ENCODE measurements at regions not wholly inside any gene's neighbourhood (a gene's known extent, or its start where the extent isn't known, plus 50 kb on each side); places are given as distances from the start of the nearest gene placed in this dataset.
"Not testable (repeated sequence)": the region's sequence is repeated elsewhere in the genome, so short reads cannot be mapped to it uniquely, and the experiment has no call there.

DNA sequence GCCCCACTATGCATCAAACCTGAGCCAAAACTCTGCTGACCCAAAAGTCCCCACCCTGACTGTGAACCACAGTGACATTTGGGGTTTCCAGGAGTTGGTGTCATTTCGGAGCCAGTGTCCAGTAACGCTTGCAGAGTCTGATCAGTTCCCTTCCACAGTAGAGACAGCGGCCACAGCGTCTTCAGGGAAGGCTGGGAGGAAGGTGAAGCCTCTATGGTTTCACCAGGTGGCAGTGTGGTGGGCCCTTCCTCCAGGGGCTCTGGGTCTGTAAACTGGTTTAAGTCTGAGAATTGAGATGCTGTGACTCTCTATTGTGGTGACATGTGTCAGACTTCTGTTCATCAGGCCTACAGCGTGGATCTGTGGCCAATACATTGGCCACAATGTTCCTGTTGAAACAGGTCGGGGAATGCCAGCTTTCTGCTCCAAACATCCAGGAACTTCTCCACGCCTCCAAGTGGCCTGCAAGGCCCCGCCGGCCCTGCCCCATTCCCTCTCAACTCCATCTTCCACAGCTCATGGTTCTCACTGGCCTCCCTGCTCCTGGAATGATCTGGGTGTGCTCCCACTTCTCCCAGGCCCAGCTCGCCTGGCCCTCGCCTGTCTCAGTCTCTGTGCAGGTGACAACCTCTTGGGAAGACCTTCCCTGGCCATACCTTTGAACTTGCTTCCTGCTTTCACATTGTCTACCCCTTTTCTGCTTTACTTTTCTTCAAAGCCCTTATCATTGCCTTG, 124.5 kb upstream of the FAM20C start:
- DNase-seq (ENCODE audit: low spot score) (no peak), FAIRE-seq (no peak)

DNA sequence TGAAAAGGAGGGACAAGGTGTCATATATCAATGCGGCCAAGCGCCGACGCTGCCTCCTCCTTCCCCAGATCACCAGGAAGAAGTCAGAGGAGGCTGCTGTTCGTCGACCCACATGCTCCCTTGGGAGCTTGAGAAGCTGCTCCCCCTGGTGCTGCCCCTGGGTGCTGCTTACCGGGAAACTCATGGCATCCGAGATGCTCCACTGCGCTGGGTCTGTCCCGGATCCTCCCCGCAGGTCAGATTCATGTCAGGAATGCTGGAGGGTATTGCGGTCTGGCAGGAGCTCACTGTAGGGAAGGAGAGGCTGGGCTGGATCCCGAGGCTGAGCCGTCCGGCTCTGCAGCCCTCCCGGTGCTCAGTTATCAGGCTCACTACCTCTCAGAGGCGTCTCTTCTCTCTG, 123.7 kb upstream of the FAM20C start:
- FAIRE-seq: peak; percentile 23

DNA sequence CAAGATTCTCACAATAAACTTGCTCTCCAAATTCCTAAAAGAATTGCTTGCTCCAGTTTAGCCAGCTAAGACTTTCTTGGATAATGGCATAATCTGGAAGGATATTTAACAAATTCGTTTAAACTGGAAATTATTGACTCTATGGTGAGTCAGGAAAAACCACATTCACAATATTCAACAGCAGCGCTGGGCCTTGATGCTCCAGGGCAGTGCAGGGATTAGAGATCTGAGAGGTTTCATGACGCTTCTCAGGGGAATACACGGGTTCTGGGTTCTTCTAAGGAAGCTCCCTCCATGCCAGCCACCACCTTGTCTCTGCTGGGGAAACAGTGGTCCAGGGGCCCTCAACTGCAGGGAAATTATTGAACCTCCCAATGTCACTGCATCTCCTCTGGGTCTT, 123.3 kb upstream of the FAM20C start:
- not testable (repeated sequence) for DNase-seq (ENCODE audit: low spot score); FAIRE-seq

More for the DNA sequence above, 123.7 kb upstream of the FAM20C start:
- peak; percentile 61 for DNase-seq (ENCODE audit: low spot score)

DNA sequence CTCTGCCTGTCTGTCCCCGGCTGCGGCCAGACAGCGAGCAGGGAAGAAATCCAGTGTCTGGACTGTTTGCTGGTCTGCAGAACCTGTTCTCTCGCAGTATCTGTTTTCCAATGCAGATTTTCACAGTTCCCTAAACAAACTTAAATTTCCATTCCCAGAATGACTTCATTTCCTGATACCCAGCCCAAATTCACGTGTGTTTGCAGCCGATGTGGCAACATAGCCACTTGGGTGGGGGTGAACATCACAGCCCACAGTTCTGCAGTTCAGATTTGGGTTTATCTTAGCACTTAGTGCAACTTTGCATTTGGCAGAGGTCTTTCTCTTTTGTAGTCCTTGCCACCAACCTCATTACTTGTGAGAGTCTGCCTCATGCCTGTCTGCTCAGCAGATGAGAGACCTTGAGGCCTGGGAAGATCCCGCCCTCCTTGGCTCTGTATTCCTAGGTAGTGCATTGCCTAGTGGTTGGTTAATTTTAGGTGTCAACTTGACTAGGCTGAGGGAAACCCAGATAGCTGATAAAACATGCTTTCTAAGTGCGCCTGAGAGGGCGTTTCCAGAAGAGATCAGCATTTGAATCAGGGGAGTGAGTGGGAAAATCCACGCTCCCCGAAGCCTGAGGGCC, 122.8 kb upstream of the FAM20C start:
- peak; percentile 40 for FAIRE-seq
- DNase-seq (ENCODE audit: low spot score): not testable (repeated sequence)

GRCh38 chr7:70207-70606, 122.2 kb upstream of the FAM20C start:
- not testable (repeated sequence) for DNase-seq (ENCODE audit: low spot score); FAIRE-seq

DNA sequence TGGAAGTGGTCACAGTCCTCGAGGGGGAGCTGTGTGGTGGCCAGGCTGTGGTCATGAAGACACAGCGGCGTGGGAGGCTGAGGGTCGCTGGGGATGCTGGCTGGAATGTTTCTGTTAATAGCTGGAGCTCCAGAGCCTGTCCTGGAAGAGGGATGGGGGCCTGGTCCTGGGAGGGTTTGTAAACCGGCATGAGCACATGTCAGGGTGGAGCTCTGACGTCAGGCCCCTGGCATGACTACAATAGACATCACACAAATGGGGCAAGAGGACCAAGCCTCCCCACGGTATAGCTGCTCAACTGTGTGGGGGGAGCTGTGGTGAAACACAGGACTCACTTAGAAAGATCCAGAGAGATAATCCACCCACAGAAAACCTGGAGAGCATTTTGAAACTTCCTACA, 121.4 kb upstream of the FAM20C start:
- DNase-seq (ENCODE audit: low spot score): not testable (repeated sequence)

GRCh38 chr7:72266-73057, 119.9 kb upstream of the FAM20C start:
- not testable (repeated sequence) for DNase-seq (ENCODE audit: low spot score); FAIRE-seq

More for the DNA sequence above, 121.4 kb upstream of the FAM20C start:
- FAIRE-seq: not testable (repeated sequence)

- FAIRE-seq; DNase-seq (ENCODE audit: low spot score): not testable (repeated sequence)
These were observed 119.4 kb upstream of the FAM20C start for GRCh38 chr7:73058-73331.

DNA sequence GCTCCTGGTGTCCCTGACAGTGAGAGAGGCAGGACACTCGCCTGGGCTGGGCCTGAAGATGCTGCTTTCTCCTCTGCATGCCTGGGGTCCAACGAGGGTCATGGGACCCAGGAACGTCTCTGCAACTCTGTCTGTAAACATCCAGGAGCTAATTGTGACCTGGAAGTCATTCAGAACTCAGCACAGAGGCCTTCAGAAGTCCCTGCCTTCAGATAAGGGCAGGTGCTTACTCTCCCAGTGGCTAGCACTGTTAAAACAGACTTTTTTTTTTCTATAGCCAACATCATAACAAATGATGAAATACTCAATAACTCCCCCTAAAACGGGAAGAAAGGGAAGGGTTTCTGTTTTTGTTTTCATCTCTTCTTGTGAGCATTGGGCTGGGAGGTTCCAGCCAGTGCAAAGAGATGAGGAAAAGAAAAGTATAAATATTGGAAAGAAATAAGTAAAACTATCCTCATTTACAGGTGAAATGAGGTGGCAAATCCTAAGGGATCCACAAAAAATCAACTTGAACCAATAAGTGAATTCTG, 118.3 kb upstream of the FAM20C start:
- not testable (repeated sequence) for DNase-seq (ENCODE audit: low spot score); FAIRE-seq

- DNase-seq (ENCODE audit: low spot score); FAIRE-seq: not testable (repeated sequence)
These were observed 116.9 kb upstream of the FAM20C start for GRCh38 chr7:75511-75910.

GRCh38 chr7:76202-76601, 116.2 kb upstream of the FAM20C start:
- not testable (repeated sequence) for FAIRE-seq; DNase-seq (ENCODE audit: low spot score)

GRCh38 chr7:76829-77395, 115.5 kb upstream of the FAM20C start:
- not testable (repeated sequence) for FAIRE-seq; DNase-seq (ENCODE audit: low spot score)

DNA sequence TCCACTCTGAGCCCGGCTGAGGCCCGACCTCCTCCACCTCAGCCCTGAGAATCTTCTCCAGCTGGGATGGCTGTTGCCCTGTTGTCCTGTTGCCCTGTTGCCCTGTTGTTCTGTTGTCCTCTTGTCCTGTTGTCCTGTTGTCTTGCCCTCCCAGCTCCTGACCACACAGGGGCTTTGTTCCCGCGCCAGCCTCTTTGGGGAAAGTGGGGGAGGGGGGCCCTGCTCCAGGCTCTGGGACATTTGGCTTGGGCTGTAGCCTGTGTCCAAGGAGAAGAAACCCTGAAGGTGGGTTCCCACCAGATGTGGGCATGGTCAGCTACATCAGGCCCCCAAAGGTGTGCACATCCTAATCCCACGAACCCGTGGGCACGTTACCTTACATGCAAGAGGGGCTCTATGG, 113.5 kb upstream of the FAM20C start:
- not testable (repeated sequence) for FAIRE-seq; DNase-seq (ENCODE audit: low spot score)

GRCh38 chr7:79400-80055, 112.8 kb upstream of the FAM20C start:
- not testable (repeated sequence) for FAIRE-seq; DNase-seq (ENCODE audit: low spot score)

DNA sequence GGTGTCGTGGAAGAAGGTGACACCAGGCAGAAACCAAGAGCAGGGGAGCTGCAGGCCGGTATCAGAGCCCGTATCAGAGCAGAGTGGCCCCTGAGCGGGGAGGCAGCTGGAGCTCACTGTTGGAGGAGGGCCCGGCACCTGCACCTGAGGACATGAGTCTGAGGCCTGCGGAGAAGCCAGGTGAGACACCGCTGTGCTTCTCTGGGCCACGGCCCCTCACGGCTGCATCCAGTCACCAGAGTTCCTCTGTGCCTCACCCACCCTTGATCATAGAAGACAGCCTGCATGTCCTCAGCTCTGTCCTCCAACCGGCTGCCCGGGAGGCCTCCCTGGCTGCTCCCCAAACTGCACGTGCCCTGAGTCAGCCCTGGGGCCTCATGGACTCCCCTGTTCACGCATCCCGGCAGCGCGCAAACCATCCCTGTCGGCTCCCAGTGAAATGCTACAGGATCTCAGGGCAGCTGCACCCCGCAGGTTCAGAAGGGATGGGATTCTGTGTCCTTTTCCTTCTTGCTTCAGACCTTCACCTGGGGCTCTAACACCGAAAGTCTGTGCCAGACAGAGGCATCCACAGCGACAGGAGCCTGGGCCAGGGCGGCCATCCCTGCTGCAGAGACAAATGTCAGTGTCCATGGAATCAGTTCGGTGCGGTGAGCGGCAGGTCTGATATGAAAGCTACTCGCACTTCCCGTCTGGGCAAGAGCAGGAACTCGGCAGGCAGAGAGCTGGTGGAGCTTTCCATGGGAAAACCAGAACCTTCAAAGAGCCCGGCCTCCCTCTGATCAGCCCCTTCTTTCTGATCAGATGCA, 111.9 kb upstream of the FAM20C start:
- FAIRE-seq: no peak
- no peak for DNase-seq (ENCODE audit: low spot score)

- DNase-seq (ENCODE audit: low spot score): no peak
- FAIRE-seq: peak; percentile 30
These were observed 111.1 kb upstream of the FAM20C start for GRCh38 chr7:81068-81925.

DNA sequence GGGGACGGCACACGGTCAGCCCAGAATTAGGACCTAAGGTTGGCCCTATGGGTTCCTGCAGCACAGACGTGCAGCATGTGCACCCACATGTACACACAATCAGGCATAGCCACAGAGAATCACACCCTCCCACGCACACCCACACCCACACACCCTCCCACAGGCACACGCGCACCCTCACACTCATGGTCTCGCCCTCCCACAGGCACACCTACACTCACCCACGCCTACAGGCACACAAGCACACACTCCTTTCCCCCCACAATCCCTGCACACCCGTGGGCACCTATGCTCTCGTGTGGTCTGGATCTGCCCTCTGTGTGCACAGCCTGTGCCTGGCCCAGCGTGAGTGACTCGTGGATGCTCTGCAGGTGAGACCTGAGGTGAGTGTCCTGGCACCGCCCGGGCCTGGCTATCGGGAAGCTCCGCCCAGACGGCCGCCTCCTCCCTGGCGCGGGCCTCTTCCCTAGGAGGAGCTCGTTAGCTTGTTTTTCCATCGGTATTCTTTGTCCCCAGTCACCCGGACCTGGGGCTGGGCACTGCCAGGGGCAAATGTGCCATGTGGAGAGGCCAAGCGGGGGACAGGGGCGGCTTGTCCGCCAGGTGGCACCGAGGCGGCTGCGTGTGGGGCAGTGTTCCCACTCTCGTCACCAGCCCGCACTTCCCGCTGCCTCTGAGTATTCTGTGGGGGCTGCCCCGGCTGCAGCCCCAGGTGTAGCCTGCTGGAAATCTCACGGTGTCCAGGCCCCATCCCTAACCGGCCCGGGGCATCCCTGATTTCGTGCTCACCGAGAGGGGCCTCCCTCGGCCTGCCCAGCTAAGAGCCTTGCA, 110.2 kb upstream of the FAM20C start:
- FAIRE-seq (peak; percentile 72), DNase-seq (ENCODE audit: low spot score) (no peak)

DNA sequence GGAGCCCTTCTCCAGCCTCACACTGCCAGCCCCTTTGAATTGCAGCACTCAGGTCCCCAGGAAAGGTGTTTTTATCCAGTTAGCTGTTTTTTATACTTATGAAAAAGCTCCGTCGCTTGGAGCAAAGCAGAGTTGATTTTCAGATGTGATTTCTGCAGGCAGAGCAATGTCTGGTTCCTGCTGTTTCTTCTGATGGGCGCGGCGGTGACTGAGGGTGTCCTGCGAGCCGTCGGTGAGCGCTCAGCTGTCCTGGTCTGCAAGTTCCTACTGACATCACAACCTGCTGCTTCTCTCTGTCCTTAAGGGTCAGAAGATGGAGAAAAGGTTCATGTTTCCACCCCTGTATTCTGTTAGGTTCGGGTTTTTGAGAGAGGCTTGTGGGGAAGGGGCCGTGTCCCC, 109.6 kb upstream of the FAM20C start:
- FAIRE-seq (no peak), DNase-seq (ENCODE audit: low spot score) (no peak)

Data from urothelium cell line (cell line).